ENCODE measurements at regions not wholly inside any gene's neighbourhood (a gene's known extent, or its start where the extent isn't known, plus 50 kb on each side); places are given as distances from the start of the nearest gene placed in this dataset.

DNA sequence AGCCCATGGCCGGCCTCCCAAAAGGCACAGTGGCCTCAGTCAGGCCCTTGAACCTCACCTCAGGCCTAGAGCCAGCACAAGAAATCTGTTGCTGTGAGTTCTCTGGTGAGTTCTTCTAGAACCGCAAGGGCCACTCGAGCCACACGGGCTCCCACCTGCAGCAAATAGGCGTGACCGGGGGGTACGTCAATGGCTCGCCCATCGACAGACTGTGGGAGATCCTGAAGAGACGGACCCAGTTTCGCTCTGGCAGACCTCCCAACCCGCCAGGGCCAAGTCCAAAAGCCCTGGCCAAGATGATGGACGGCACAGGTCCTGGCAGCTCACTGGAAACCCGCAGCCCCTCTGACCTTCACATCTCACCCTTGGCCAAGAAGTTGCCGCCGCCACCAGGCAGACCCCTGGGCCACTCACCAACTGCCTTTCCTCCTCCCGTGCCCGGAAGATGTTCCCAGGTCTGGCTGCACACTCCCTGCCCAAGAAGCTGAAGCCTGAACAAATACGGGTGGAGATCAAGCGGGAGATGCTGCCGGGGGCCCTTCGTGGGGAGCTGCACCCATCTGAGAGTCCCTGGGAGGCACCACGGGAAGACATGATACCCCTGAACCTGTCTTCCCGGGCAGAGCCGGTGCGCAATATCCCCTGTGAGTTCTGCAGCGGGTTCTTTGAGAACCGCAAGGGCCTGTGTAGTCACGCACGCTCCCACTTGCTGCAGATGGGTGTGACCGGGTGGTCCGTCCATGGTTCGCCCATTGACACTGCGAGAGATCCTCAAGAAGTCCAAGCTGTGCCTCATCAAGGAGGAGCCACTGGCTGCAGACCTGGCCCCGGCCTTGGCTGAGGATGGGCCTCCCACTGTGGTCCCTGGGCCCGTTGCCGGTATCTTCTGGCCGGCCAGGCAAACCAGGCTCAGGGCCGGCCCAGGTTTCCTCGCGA is 544.2 kb upstream of the CCDC179 start:
- TF ChIP-seq, protein P1, sequence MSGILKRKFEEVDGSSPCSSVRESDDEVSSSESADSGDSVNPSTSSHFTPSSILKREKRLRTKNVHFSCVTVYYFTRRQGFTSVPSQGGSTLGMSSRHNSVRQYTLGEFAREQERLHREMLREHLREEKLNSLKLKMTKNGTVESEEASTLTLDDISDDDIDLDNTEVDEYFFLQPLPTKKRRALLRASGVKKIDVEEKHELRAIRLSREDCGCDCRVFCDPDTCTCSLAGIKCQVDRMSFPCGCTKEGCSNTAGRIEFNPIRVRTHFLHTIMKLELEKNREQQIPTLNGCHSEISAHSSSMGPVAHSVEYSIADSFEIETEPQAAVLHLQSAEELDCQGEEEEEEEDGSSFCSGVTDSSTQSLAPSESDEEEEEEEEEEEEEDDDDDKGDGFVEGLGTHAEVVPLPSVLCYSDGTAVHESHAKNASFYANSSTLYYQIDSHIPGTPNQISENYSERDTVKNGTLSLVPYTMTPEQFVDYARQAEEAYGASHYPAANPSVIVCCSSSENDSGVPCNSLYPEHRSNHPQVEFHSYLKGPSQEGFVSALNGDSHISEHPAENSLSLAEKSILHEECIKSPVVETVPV (CRISPR knock-in tag; IDR thresholded peaks at IDR 0.05), result no peak
- TF ChIP-seq, protein P2, sequence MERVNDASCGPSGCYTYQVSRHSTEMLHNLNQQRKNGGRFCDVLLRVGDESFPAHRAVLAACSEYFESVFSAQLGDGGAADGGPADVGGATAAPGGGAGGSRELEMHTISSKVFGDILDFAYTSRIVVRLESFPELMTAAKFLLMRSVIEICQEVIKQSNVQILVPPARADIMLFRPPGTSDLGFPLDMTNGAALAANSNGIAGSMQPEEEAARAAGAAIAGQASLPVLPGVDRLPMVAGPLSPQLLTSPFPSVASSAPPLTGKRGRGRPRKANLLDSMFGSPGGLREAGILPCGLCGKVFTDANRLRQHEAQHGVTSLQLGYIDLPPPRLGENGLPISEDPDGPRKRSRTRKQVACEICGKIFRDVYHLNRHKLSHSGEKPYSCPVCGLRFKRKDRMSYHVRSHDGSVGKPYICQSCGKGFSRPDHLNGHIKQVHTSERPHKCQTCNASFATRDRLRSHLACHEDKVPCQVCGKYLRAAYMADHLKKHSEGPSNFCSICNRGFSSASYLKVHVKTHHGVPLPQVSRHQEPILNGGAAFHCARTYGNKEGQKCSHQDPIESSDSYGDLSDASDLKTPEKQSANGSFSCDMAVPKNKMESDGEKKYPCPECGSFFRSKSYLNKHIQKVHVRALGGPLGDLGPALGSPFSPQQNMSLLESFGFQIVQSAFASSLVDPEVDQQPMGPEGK (CRISPR knock-in tag; IDR thresholded peaks at IDR 0.05; ENCODE audit: borderline replicate concordance), result no peak
- no peak for TF ChIP-seq OSR1 (CRISPR knock-in tag; IDR thresholded peaks at IDR 0.05)
- TF ChIP-seq ZNF565 (CRISPR knock-in tag; conservative IDR thresholded peaks at IDR 0.05; ENCODE audit: low read depth), result no peak
- TF ChIP-seq, protein P3, sequence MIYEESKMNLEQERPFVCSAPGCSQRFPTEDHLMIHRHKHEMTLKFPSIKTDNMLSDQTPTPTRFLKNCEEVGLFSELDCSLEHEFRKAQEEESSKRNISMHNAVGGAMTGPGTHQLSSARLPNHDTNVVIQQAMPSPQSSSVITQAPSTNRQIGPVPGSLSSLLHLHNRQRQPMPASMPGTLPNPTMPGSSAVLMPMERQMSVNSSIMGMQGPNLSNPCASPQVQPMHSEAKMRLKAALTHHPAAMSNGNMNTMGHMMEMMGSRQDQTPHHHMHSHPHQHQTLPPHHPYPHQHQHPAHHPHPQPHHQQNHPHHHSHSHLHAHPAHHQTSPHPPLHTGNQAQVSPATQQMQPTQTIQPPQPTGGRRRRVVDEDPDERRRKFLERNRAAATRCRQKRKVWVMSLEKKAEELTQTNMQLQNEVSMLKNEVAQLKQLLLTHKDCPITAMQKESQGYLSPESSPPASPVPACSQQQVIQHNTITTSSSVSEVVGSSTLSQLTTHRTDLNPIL (CRISPR knock-in tag; IDR thresholded peaks at IDR 0.05; ENCODE audit: low read depth), result no peak
- TF ChIP-seq CSDC2 (CRISPR knock-in tag; IDR thresholded peaks at IDR 0.05), result no peak
- TF ChIP-seq TOX (CRISPR knock-in tag; IDR thresholded peaks at IDR 0.05; ENCODE audit: borderline replicate concordance), result no peak
- no peak for TF ChIP-seq ZFP30 (CRISPR knock-in tag; IDR thresholded peaks at IDR 0.05)
- no peak for TF ChIP-seq ESRRG (CRISPR knock-in tag; IDR thresholded peaks at IDR 0.05)
- no peak for TF ChIP-seq ZNF70 (CRISPR knock-in tag; IDR thresholded peaks at IDR 0.05)
- TF ChIP-seq TCF4 (CRISPR knock-in tag; IDR thresholded peaks at IDR 0.05; ENCODE audit: borderline replicate concordance), result no peak
- TF ChIP-seq, protein P4, sequence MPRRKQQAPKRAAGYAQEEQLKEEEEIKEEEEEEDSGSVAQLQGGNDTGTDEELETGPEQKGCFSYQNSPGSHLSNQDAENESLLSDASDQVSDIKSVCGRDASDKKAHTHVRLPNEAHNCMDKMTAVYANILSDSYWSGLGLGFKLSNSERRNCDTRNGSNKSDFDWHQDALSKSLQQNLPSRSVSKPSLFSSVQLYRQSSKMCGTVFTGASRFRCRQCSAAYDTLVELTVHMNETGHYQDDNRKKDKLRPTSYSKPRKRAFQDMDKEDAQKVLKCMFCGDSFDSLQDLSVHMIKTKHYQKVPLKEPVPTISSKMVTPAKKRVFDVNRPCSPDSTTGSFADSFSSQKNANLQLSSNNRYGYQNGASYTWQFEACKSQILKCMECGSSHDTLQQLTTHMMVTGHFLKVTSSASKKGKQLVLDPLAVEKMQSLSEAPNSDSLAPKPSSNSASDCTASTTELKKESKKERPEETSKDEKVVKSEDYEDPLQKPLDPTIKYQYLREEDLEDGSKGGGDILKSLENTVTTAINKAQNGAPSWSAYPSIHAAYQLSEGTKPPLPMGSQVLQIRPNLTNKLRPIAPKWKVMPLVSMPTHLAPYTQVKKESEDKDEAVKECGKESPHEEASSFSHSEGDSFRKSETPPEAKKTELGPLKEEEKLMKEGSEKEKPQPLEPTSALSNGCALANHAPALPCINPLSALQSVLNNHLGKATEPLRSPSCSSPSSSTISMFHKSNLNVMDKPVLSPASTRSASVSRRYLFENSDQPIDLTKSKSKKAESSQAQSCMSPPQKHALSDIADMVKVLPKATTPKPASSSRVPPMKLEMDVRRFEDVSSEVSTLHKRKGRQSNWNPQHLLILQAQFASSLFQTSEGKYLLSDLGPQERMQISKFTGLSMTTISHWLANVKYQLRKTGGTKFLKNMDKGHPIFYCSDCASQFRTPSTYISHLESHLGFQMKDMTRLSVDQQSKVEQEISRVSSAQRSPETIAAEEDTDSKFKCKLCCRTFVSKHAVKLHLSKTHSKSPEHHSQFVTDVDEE (CRISPR knock-in tag; IDR thresholded peaks at IDR 0.05), result no peak
- TF ChIP-seq SNAI2 (CRISPR knock-in tag; IDR thresholded peaks at IDR 0.05), result no peak
- TF ChIP-seq BACH2 (CRISPR knock-in tag; IDR thresholded peaks at IDR 0.05; ENCODE audit: borderline replicate concordance), result no peak
- TF ChIP-seq GLIS3 (CRISPR knock-in tag; IDR thresholded peaks at IDR 0.05), result no peak
- TF ChIP-seq ARNTL (CRISPR knock-in tag; IDR thresholded peaks at IDR 0.05; ENCODE audit: borderline replicate concordance, low read depth), result no peak
- ATAC-seq, result no peak

DNA sequence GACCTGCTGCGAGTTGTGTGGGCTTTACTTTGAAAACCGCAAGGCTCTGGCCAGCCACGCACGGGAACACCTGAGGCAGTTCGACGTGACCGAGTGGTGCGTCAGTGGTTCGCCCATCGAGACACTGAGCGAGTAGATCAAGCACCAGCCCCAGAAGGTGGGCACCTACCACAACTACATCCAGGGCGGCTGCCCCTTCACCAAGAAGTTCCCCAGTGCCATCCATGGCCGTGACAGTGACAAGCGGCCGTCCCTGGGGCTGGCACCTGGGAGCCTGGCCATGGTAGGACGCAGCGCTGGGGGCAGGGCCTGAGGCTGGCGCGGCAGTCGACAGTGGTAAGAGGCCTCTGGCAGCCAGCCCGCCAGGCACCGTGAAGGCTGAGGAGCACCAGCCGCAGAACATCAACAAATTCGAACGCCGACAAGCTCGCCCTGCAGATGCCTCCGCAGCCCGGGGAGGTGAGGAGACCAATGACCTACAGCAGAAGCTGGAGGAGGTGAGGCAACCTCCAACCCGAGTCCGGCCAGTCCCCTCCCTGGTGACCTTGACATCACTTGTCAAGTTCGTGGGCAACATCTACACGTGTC is 545.2 kb upstream of the CCDC179 start:
- no peak for ATAC-seq
- TF ChIP-seq TOX (CRISPR knock-in tag; IDR thresholded peaks at IDR 0.05; ENCODE audit: borderline replicate concordance), result no peak

DNA sequence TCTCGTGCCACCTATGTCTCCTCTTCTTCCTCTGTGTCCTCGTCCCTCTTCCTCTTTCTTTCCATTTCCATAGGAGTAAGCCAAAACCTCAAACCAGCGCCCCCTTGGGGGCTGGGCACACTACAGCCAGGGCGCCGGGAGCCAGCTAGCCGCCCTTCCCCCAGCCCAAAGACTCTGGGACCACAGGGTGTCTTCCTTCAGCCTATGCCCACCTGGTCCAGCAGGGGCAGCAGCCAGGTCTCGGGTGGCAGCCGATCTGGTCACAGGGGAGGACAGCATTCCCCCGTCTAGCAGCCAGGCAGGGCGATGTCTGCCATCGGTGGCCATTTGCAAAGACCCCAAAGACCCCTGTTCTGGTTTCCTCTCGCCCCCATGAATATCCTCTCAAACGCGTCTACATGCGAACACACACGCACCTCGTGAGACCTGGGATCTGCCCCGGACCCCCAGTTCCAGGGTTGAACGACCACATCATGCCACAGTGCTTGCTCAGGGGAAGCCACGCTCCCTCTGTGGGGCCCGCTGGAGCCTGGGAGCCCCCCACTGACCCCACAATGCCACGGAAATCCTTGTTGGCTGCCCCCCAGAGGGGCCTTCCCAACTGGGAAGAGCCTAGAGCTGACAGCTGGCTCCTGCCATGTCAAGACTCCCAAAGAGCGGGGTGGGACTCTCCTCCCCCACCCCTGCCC is 546.0 kb upstream of the CCDC179 start:
- no peak for ATAC-seq
- TF ChIP-seq ZNF8 (CRISPR knock-in tag; IDR thresholded peaks at IDR 0.05) (no peak), ESRRG (CRISPR knock-in tag; IDR thresholded peaks at IDR 0.05) (no peak), ZNF565 (CRISPR knock-in tag; conservative IDR thresholded peaks at IDR 0.05; ENCODE audit: low read depth) (no peak), TOX (CRISPR knock-in tag; IDR thresholded peaks at IDR 0.05; ENCODE audit: borderline replicate concordance) (no peak), ZFP3 (CRISPR knock-in tag; IDR thresholded peaks at IDR 0.05) (no peak), ARNTL (CRISPR knock-in tag; IDR thresholded peaks at IDR 0.05; ENCODE audit: borderline replicate concordance, low read depth) (no peak)
- TF ChIP-seq, protein P1 (CRISPR knock-in tag; IDR thresholded peaks at IDR 0.05), result no peak
- TF ChIP-seq, protein P5, sequence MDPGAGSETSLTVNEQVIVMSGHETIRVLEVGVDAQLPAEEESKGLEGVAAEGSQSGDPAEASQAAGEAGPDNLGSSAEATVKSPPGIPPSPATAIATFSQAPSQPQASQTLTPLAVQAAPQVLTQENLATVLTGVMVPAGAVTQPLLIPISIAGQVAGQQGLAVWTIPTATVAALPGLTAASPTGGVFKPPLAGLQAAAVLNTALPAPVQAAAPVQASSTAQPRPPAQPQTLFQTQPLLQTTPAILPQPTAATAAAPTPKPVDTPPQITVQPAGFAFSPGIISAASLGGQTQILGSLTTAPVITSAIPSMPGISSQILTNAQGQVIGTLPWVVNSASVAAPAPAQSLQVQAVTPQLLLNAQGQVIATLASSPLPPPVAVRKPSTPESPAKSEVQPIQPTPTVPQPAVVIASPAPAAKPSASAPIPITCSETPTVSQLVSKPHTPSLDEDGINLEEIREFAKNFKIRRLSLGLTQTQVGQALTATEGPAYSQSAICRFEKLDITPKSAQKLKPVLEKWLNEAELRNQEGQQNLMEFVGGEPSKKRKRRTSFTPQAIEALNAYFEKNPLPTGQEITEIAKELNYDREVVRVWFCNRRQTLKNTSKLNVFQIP (CRISPR knock-in tag; IDR thresholded peaks at IDR 0.05; ENCODE audit: borderline replicate concordance, low read depth), result no peak
- TF ChIP-seq, protein P2 (CRISPR knock-in tag; IDR thresholded peaks at IDR 0.05; ENCODE audit: borderline replicate concordance), result no peak
